ENCODE measurements at regions not wholly inside any gene's neighbourhood (a gene's known extent, or its start where the extent isn't known, plus 50 kb on each side); places are given as distances from the start of the nearest gene placed in this dataset.

DNA sequence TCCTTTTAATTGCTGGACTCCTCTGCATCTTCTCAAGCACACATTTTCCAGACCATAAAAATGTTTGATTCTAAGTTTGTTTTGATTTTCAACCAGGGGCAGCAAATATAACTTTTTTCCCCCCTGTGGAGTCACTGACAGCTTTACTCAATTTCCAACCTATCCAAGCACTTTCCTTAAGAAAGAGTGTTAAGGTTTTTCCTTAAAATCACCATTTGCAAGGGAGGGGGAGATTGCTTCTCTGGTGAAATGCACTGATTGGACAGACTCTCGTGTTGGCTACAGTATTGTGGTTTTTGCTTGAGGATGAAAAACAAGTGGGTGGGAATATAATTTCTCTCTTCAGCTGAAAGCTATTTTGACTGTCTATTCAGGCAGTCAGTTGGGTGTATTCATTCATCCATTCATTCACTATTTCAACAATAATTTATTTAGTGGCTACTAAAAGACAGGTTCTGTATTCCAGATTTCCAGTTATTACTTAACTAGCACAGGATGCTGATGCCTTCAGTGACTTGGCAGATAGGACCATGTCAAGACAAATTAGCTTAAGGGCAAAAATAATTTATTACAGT is 146.3 kb downstream of the BAMBI start:
- TF ChIP-seq, protein P1, sequence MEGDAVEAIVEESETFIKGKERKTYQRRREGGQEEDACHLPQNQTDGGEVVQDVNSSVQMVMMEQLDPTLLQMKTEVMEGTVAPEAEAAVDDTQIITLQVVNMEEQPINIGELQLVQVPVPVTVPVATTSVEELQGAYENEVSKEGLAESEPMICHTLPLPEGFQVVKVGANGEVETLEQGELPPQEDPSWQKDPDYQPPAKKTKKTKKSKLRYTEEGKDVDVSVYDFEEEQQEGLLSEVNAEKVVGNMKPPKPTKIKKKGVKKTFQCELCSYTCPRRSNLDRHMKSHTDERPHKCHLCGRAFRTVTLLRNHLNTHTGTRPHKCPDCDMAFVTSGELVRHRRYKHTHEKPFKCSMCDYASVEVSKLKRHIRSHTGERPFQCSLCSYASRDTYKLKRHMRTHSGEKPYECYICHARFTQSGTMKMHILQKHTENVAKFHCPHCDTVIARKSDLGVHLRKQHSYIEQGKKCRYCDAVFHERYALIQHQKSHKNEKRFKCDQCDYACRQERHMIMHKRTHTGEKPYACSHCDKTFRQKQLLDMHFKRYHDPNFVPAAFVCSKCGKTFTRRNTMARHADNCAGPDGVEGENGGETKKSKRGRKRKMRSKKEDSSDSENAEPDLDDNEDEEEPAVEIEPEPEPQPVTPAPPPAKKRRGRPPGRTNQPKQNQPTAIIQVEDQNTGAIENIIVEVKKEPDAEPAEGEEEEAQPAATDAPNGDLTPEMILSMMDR (IDR thresholded peaks at IDR 0.05 in 2 of 3, conservative IDR thresholded peaks at IDR 0.05 in 1 of 3; ENCODE audit: insufficient read depth in 2 of 3, low read depth in 1 of 3, low read length in 3 of 3): no peak
- no peak for TF ChIP-seq C11orf30 (IDR thresholded peaks at IDR 0.05; ENCODE audit: low read depth)
- no peak for TF ChIP-seq SREBF2 (CRISPR knock-in tag; IDR thresholded peaks at IDR 0.05)
- no peak for TF ChIP-seq ZNF232 (CRISPR knock-in tag; IDR thresholded peaks at IDR 0.05)
- TF ChIP-seq RFX5 (IDR thresholded peaks at IDR 0.05; ENCODE audit: low read depth, low read length): no peak
- TF ChIP-seq ETV5 (CRISPR knock-in tag; IDR thresholded peaks at IDR 0.05; ENCODE audit: low read depth): no peak
- no peak for TF ChIP-seq EP300 (IDR thresholded peaks at IDR 0.05; ENCODE audit: low read length)
- TF ChIP-seq, protein P2, sequence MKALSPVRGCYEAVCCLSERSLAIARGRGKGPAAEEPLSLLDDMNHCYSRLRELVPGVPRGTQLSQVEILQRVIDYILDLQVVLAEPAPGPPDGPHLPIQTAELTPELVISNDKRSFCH (CRISPR knock-in tag; IDR thresholded peaks at IDR 0.05): no peak
- TF ChIP-seq, protein P2 (tag; IDR thresholded peaks at IDR 0.05): no peak
- TF ChIP-seq POLR2A (conservative IDR thresholded peaks at IDR 0.05): no peak
- no peak for TF ChIP-seq CAMTA2 (CRISPR knock-in tag; conservative IDR thresholded peaks at IDR 0.05)
